HG03139 (cell line): ENCODE measurements at regions not wholly inside any gene's neighbourhood (a gene's known extent, or its start where the extent isn't known, plus 50 kb on each side); places are given as distances from the start of the nearest gene placed in this dataset.

Source experiments
- ATAC-seq: cut with Tn5 transposase; IDR thresholded peaks from one replicate; pipeline ENCODE4 v1.9.1; 2021; ENCODE audit not compliant: unreplicated experiment

GRCh38 chr1:105934806-105935205 is 1121.7 kb upstream of the PRMT6 start:
- ATAC-seq: no peak

- ATAC-seq: no peak
Measured at GRCh38 chr1:105964879-105965278, 1091.6 kb upstream of the PRMT6 start.

- ATAC-seq: no peak
Measured at GRCh38 chr1:105997516-105997915, 1059.0 kb upstream of the PRMT6 start.

GRCh38 chr1:106022312-106022902 is 1034.1 kb upstream of the PRMT6 start:
- ATAC-seq: no peak

GRCh38 chr1:106027871-106028270 is 1028.6 kb upstream of the PRMT6 start:
- ATAC-seq: no peak

GRCh38 chr1:106037526-106037925 is 1018.9 kb upstream of the PRMT6 start:
- ATAC-seq: no peak

GRCh38 chr1:106038260-106038659 is 1018.2 kb upstream of the PRMT6 start:
- ATAC-seq: no peak

GRCh38 chr1:106043971-106044370 is 1012.5 kb upstream of the PRMT6 start:
- no peak for ATAC-seq

- ATAC-seq: no peak
Measured at GRCh38 chr1:106047210-106047609, 1009.3 kb upstream of the PRMT6 start.

GRCh38 chr1:106049595-106049994 is 1006.9 kb upstream of the PRMT6 start:
- ATAC-seq: no peak

- ATAC-seq: no peak
Measured at GRCh38 chr1:106055855-106056254, 1000.6 kb upstream of the PRMT6 start.

GRCh38 chr1:106061586-106062495 is 994.6 kb upstream of the PRMT6 start:
- ATAC-seq: no peak

GRCh38 chr1:106063510-106063909 is 993.0 kb upstream of the PRMT6 start:
- ATAC-seq: no peak

- no peak for ATAC-seq
Measured at GRCh38 chr1:106072909-106073600, 983.4 kb upstream of the PRMT6 start.

- ATAC-seq: no peak
Measured at GRCh38 chr1:106080608-106081325, 975.7 kb upstream of the PRMT6 start.

- ATAC-seq: no peak
Measured at GRCh38 chr1:106111044-106111443, 945.4 kb upstream of the PRMT6 start.

GRCh38 chr1:106113851-106114250 is 942.6 kb upstream of the PRMT6 start:
- no peak for ATAC-seq

GRCh38 chr1:106120789-106121188 is 935.7 kb upstream of the PRMT6 start:
- ATAC-seq: no peak

GRCh38 chr1:106121728-106122127 is 934.7 kb upstream of the PRMT6 start:
- no peak for ATAC-seq

GRCh38 chr1:106134561-106134960 is 921.9 kb upstream of the PRMT6 start:
- no peak for ATAC-seq

- ATAC-seq: no peak
Measured at GRCh38 chr1:106173101-106173500, 883.4 kb upstream of the PRMT6 start.
